Islet of Langerhans (tissue), 1 donor: ENCODE measurements at regions not wholly inside any gene's neighbourhood (a gene's known extent, or its start where the extent isn't known, plus 50 kb on each side); places are given as distances from the start of the nearest gene placed in this dataset.
"Not testable (repeated sequence)": the region's sequence is repeated elsewhere in the genome, so short reads cannot be mapped to it uniquely, and the experiment has no call there.

Source experiments
- FAIRE-seq: peaks from one replicate; lab custom pipeline; 2011; peaks lifted over from hg19 to GRCh38; lab: Jason Lieb, UNC

- no peak for FAIRE-seq
Measured at GRCh38 chr11:24390016-24390415, 106.8 kb upstream of the LUZP2 start.

- no peak for FAIRE-seq
Measured at GRCh38 chr11:24390762-24391161, 106.1 kb upstream of the LUZP2 start.

- no peak for FAIRE-seq
Measured at GRCh38 chr11:24391167-24391566, 105.7 kb upstream of the LUZP2 start.

GRCh38 chr11:24400059-24400665 lies 96.7 kb upstream of the LUZP2 start:
- no peak for FAIRE-seq

GRCh38 chr11:24406389-24406788 lies 90.5 kb upstream of the LUZP2 start:
- no peak for FAIRE-seq

GRCh38 chr11:24406980-24407379 lies 89.9 kb upstream of the LUZP2 start:
- FAIRE-seq, result no peak

GRCh38 chr11:24407733-24408132 lies 89.1 kb upstream of the LUZP2 start:
- FAIRE-seq, result no peak

- no peak for FAIRE-seq
Measured at GRCh38 chr11:24408202-24408601, 88.7 kb upstream of the LUZP2 start.

- FAIRE-seq, result no peak
Measured at GRCh38 chr11:24411791-24412190, 85.1 kb upstream of the LUZP2 start.

- FAIRE-seq, result no peak
Measured at GRCh38 chr11:24412722-24413121, 84.1 kb upstream of the LUZP2 start.

GRCh38 chr11:24413391-24413790 lies 83.5 kb upstream of the LUZP2 start:
- no peak for FAIRE-seq

GRCh38 chr11:24415955-24416636 lies 80.8 kb upstream of the LUZP2 start:
- FAIRE-seq, result not testable (repeated sequence)

- FAIRE-seq, result no peak
Measured at GRCh38 chr11:24421766-24422165, 75.1 kb upstream of the LUZP2 start.

GRCh38 chr11:24422376-24422775 lies 74.5 kb upstream of the LUZP2 start:
- FAIRE-seq, result no peak

GRCh38 chr11:24437123-24437522 lies 59.7 kb upstream of the LUZP2 start:
- no peak for FAIRE-seq
